ENCODE measurements at regions not wholly inside any gene's neighbourhood (a gene's known extent, or its start where the extent isn't known, plus 50 kb on each side); places are given as distances from the start of the nearest gene placed in this dataset.

DNA sequence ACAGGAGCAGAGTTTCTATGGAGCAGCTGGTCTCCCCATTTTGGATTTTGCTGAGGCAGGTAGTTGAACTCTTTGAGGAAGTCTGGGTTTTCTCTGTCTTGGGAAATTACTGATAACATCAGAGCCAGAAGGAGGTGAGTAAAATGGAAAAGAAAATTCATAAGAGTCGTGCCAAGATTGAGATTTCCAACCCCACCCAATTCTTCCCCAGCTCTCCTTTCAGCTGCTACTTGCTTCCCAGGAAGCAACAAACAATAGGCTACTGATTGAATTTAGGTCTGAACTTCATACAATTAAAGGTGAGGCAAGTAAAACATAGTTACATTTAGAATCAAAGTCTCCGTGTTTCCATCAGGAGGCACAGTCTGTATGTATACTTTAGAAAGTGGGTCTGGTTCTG, 54.6 kb upstream of the EOLA2 start:
- DNase-seq (ENCODE audit: low read depth in 2 of 2) = no peak

DNA sequence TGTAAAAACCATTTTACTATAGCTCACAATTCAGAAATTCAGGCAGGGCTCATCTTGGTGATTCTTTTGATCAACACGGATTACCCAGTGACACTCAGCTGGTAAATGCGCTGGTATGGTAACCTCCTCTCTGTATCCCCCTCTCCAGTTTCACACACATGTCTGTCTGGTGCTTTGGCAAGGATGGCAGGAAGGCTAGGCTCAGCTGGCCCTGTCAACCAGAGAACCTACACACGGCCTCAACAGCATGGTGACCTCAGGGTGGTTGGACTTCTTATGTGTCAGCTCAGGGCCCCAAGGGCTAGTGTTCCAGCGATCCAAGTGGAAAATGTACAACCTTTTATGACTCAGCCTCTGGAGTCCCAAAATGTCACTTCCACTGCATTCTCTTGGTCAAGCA, 55.7 kb upstream of the EOLA2 start:
- no peak for DNase-seq (ENCODE audit: low read depth in 2 of 2)

DNA sequence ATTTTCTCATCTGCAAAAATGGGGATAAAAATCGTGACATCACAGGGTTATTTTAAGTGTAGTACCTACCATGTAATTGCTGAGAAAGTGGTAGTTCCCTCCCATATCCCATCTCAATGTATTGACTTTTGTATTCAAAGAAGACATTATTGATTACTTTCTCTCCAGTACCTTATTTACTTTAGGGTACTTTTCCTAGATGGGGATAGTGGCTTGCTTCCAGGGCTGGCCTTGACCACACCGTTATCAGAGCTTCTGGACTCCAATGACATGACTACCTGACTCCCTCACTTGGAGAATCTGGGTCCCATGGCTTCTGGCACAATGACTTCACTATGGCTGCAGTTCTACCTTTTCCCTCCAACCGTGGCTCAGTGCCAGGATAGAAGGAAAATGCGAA, 58.2 kb upstream of the EOLA2 start:
- DNase-seq (ENCODE audit: low read depth in 2 of 2) = no peak

DNA sequence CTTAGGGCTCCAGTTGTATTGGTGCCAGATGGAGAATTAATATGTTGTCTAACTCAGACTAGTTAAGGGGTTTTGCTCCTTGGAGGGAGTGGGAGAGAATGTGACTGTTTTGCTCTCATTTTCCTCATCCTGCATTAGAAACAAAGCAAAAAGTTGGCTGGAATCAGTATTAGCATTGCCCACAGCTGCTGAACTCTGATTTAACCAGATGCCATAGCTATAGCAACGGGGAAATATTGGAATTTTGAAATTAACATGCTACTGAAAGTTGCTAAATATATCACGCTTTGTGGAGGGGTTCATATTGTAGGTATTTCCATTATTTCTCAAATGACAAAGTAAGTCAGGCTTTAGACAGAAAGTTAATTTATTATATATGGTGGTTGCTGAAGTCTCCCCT, 66.7 kb upstream of the EOLA2 start:
- no peak for DNase-seq (ENCODE audit: low read depth in 2 of 2)

DNA sequence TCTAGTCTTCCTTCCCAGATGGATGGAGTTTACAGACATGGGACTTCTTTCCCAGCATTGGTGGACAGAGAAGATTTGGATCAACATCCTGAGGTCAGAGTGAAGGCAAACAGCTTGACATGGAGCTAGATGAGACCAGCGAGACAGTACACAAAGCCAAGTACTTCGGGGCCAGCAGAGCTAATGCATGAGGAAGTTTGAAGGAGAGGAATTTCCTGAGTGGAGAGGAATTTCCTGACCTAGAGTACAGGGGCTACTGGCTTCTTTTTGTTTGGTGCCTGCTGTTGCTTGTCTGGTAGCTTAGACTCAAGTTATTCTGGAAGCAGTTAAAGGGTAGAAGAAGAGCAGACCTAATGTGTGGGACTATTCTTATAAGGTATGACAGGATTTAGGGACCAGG, 69.1 kb upstream of the EOLA2 start:
- DNase-seq (ENCODE audit: low read depth in 2 of 2) = no peak

DNA sequence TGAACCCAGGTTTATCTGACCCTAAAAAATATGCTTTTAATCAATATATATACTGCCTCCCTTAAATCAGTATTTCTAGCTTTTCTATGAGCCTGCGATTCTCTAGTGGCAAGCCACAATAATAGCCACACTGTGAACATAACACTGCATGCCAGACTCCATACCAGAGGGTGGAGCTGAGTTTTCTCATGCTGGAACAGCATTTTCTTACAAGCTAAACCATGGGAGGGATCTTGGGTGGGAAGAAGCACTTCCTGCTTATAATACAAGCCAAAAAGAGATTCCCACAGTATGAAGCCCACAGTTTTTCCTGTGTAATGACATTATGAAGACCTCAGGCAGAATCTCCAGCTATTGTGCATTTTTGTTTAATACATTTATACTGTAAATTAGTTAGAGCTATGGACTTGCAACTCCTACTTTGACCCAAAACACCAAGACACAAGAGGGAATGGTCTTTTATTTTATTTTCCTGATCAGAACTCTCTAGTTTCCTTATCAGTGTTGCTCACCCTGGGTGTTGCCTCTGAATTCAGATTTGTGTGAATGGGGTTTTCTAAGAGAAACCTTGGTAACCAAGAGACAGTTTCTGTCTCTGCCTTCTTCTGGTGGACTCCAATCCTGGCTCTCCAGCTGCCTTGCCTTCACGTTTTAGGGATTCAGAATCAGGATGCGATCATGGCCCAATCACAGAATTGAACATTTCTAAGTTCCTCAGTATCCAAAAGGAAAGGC, 74.5 kb upstream of the EOLA2 start:
- DNase-seq (ENCODE audit: low read depth in 2 of 2) = no peak

DNA sequence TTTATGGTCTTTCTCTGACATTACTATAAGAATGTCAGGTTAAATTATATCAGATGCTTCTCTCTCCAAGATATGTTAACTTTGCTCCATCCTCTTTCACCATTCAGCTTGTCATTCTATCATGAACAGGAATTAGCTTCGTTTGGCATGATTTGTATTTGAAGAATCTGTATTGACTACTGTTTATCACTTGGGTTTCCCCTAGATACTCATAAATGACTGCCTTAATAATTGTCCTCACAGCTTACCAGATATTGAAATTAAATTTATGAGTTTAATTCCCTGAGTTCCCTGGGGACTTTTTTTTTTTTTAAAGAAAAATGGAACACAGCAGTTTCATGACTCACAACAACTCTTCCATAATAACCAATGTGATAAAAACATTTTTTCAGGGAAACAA, 76.2 kb upstream of the EOLA2 start:
- no peak for DNase-seq (ENCODE audit: low read depth in 2 of 2)

DNA sequence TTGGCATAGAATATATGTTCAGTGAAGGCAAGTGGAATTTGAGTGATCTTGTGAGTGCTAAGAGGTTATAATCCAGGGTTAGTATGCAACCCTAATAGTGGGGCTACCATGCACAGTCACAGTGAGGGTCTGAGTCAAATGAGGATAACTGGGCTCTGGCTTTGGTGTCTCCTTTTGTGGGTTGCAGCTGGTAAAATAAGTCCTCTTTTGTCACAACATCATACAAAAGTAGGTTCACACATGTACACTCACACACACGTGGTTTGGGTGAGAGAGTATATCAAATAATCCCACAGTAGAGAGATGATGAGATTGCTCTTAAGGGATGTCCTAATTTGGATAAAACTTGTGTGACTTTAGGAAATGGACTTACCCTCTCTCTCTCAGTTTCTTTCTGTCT, 79.6 kb upstream of the EOLA2 start:
- DNase-seq (ENCODE audit: low read depth in 2 of 2) = no peak

DNA sequence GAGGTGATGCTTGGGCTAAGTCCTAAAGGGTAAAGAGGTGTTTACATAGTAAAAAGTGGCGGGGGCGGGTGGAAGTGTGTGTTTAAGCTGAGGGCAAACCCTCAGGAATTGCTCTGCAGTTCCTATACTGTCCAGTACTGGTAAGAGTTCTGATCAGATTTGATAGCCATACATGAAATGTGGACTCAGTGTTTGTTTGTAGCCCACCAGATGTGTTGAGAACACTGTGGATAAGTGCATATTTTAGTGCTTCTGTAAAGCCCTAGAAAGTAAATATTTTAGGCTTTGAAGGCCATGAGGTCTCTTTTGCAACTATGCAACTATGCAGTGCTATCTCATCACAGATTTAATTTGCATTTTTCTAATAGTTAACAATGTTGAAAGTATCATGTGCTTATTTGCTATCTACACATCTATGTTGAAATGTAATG, 80.7 kb upstream of the EOLA2 start:
- DNase-seq (ENCODE audit: low read depth in 2 of 2) = no peak

DNA sequence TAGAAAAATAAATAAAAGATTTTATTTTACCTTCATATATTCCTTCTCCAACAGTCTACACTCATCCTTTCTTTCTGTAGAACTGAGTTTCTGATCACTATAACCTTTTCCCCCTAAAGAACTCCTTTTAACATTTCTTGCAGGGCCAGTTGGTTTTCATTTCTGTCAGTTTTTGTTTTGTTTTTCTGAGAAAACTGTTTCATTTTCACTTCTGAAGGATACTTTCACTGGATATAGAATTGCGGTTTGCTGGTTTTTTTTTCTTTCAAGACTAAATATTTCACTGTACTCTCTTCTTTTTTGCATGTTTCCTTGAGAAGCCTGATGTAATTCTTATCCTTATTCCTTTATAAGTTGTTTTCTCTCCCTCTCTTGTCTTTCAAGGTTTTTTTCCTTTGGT, 90.4 kb upstream of the EOLA2 start:
- DNase-seq (ENCODE audit: low read depth in 2 of 2) = no peak

DNA sequence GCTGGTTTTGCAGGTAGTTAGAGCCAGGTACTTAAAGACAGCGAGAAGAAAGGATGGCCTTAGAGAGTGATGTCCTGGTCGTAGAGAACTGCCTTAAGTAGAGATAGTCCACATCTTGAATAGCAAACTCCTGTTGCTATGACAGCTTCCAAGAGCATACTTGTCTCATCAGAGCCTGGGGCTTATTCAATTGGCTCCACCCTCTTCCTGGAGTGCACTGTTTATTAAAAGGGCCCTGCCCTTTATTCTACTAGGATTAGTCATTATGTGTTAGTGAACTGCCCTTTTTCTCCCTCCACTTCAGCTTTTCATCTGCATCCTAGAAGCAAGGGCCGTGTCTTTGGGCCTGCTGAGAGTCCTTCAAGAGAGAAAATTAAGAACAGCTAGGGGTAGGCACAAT, 94.5 kb upstream of the EOLA2 start:
- no peak for DNase-seq (ENCODE audit: low read depth in 2 of 2)

DNA sequence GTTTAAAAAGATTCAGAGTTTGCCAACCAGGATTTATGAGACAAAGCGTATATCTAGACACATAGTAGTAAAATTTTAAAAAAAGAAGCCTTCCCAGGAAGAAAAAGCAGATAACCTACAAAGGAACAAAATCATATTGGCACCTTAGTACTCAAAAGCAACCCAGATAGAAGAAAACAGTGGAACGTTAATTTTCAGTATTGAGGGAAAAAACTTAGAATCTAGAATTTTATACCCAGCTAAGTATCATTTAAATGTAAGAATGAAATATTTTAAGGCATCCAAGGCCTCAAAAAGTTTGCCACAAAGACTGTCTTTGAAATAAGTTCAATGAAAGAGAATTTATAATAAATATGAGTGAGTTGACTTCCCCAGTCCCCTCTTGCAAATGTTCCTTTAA, 96.5 kb upstream of the EOLA2 start:
- DNase-seq (ENCODE audit: low read depth in 2 of 2) = no peak

DNA sequence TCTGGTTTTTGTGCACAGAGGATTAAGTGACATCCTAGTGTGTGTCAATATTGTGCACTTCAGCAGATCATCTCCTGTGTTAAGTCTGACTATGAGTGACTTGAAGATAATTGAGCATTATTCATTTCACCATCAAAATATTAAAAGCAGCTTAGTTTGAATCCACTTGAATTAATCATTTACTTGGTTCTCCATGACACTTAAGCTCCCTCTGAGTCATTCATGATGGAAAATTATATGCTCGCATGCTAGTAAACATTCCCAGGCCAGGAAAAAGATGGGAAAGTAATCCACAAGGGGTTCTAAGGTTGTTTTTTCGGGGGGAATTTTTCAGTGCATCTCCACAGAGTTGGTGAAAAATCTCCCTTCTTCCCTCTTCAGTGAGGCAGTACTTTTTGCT, 97.2 kb upstream of the EOLA2 start:
- DNase-seq (ENCODE audit: low read depth in 2 of 2) = no peak

DNA sequence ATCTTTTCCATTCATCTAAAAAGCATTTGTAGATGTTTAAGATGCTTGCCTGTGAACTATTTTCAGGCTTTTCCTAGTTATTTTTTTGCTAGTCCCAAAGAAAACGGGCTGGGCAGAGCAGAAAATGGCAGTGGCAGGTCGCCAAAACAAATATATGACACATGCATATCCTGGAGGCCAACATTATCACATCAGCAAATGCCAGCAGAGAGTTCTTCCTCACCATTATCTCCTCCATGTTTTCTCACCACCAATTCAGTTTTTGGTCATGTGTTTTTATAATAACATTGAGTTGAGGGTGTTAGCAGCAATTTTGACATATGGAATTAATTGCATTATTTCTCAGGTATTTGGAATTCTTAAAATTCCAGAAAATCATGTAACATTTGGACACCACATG, 97.9 kb upstream of the EOLA2 start:
- DNase-seq (ENCODE audit: low read depth in 2 of 2) = no peak

DNA sequence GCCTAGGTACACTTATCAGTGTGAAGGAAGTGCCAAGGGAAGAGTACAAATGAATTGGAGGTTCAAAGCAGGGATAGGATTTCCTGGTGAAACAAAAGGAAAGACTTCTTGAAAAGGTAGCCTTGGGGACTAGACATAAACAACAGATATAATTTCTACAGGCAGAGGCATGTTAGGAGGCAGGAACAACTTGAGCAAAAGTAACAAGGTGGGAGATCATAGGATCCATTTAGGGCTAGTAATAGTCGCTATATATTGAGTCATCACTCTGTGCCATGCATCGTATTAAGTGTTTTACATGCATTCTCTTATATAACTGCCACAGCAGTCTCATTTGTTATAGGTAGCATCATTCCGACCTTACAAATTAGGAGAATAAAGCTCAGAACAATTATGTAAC, 98.3 kb upstream of the EOLA2 start:
- no peak for DNase-seq (ENCODE audit: low read depth in 2 of 2)

DNA sequence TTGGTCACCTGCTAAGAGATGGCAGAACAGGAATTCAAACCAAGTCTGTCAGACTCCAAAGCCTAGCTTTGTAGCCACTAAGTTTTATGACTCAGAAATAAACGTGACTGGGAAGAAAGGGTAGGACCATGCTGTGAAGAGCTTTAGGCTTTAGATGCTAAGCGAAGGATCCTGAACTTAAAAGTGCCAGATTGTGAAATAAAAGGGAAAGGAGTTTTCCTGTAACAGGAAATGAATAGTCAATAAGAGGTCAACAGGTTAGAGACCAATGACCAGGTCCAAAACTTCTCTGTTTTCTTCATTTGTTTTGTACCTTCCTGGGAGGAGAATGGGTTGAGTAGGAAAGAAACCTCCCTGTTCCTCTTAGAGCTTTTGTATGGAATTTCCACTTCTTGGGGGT, 98.8 kb upstream of the EOLA2 start:
- no peak for DNase-seq (ENCODE audit: low read depth in 2 of 2)

DNA sequence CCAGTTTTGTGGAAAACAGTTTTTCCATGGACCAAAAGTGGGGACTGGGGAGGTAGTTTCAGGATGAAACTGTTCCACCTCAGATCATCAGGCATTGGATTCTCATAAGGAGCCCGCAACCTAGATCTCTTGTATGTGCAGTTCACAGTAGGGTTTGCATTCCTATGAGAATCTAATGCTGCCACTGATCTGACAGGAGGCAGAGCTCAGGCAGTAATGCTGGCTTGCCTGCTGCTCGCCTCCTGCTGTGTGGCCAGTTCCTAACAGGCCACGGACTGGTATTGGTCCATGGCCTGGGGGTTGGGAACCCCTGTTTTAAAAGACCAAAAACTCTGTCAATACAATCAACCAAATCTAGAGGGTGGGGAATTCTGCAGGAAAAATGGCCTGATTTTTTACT, 100.0 kb upstream of the EOLA2 start:
- DNase-seq (ENCODE audit: low read depth in 2 of 2) = no peak

DNA sequence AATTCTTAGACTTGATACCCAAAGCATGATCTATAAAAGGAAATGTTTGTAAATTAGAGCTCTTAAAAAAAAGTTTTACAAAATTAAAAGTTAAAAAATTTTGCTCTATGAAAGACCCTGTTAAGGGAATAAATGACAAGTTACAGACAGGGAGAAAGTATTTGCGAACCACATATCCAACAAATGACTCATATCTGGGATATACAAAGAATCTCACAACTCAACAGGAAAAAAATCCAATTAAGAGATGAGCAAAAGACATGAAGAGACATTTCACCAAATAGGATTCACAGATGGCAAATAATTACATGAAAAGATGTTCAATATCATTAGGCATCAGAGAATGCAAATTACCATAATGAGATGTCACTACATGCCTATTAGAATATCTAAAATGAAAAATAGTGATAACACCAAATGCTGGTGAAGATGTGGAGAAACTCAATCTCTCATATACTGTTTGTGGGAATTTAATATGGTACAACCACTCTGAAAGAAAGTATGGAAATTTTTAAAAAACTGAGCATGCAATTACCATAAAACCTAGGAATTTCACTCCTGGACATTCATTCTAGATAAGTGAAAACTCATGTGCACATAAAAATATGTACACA, 100.8 kb upstream of the EOLA2 start:
- DNase-seq (ENCODE audit: low read depth in 2 of 2) = no peak

DNA sequence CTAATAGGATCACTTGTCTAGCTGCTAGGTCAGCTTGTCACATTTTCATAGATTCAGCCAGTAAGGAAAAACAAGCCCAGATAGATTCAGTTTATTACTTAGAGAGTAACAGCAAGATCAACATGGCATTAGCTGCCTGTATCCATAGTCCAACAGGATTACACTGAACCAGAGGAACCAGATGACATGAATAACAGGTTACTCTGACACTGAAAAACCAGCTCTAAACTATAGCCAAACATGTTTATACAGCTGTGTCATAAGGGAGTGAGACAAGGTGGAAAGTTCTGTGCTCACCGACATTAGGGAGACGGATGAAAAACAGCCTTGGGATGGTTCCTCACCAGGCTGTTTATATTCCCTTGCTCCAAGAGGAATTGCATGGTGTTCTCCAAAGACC, 102.9 kb upstream of the EOLA2 start:
- DNase-seq (ENCODE audit: low read depth in 2 of 2) = no peak

DNA sequence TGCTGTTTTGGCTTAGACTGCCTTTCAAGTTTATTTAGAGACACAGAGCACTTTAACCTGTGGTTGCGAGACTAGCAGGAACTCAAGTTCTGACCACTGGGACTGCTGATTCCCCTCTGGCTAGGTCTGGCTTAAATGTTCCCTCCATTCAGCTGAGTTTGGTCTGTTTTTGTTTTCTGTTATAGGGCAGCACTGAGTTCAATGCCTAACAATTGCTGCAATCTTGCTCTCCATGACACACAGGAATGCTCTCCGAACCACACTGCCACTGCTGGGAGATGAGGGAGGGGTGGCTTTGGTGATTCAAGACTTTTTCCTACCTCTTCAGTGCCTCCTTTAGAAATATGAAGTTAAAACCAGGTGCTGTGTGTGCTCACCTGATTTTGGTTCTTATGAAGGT, 106.3 kb upstream of the EOLA2 start:
- DNase-seq (ENCODE audit: low read depth in 2 of 2) = no peak

DNA sequence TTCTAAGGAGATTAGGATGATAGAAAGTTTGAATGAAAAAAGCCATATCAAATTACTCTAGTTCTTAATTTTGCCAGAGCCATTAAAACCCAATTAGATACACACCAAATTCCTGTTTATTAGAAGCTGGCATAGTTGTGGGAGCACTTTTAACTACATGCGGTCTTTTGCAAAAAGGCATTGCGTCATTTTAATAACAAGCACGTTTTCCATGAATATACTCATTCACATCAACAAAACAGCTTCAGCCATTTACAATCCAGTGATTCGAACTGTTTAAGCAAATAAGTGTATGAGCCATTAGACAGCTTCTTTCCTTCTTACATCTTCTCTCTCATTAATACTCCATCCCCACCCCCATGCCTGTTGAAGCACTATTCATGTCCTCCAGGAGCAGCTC, 109.5 kb upstream of the EOLA2 start:
- no peak for DNase-seq (ENCODE audit: low read depth in 2 of 2)

DNA sequence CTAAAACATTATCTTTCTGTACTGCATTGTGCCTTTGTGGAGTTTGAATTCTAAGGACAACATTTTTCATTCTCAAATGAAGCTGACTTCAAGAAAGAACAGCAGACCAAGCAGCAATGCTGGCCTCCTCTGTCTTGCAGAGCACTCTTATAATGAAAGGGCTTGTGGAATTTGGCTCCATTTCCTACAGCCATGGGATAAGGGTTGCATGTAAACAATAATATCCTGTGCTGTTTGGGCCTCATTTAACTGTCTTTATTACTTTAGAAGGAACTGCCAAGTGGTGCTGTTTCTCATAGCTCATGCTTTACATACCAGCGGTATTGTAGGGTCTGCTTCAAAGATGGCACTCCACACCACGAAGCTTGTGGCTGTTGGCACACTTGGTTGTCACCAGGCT, 111.4 kb upstream of the EOLA2 start:
- no peak for DNase-seq (ENCODE audit: low read depth in 2 of 2)

DNA sequence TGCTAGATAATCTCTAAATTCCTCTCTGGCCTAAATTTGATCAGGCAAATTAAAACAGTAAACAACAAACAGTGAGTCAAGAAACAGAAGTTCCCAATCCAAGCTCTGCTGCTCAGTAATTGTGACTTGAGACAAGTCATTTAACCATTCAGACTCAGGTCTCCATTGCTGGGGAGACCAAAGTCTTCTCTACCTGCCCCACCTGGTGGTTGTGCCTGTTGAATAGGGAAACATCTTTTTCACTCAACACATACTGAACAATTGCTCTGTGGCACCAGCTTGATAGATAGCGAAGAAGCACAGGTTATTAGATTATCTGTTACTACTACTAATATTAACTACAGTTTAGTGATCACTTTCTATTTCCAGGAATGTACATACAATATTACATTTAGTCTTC, 112.1 kb upstream of the EOLA2 start:
- DNase-seq (ENCODE audit: low read depth in 2 of 2) = no peak

DNA sequence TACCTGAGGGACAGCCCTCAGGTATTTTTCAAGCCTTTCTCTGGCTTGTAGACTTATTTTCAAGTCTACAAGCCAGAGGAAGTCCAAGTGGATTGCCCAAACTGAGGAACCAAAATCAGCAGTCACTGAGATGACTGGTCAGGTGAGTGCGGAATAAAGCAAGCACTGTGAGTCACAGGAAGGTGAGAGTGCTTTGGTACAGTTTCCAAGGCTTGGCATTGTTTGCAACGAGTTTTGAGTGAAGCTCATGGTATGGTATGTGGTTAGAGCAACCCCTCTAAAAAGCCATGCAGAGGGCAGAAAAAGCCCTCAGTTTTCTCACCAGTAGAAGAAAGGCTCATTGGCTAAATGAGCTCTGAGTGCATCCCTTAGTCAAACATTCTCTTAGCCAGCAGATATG, 112.8 kb upstream of the EOLA2 start:
- DNase-seq (ENCODE audit: low read depth in 2 of 2) = no peak
